Suprapubic skin (tissue), 4 donors: ENCODE measurements at regions not wholly inside any gene's neighbourhood (a gene's known extent, or its start where the extent isn't known, plus 50 kb on each side); places are given as distances from the start of the nearest gene placed in this dataset.
A peak's percentile ranks its signal among the peaks of the same experiment; 100 is the strongest.

Experiments
- DNase-seq, 2 donors: peaks; one replicate each; pipeline ENCODE4 v3.0.0-alpha.2; 2019; ENCODE audit warnings: low spot score in 2 of 2
- H3K27ac ChIP-seq: fragments of 200-600 bp; sonication (generic); one replicate; pipeline ENCODE4 v1.5.1; 2019
- H3K27me3 ChIP-seq: fragments of 200-600 bp; sonication (generic); one replicate; pipeline ENCODE4 v1.5.1; 2019
- H3K36me3 ChIP-seq: fragments of 200-600 bp; sonication (generic); one replicate; pipeline ENCODE4 v1.5.1; 2019
- H3K4me1 ChIP-seq: fragments of 200-600 bp; sonication (generic); one replicate; pipeline ENCODE4 v1.5.1; 2019
- H3K4me3 ChIP-seq: fragments of 200-600 bp; sonication (generic); one replicate; pipeline ENCODE4 v1.5.1; 2019; ENCODE audit warnings: mild to moderate bottlenecking
- H3K9me3 ChIP-seq: fragments of 200-600 bp; sonication (generic); one replicate; pipeline ENCODE4 v1.5.1; 2019
- CTCF ChIP-seq, 2 donors: fragments of 200-600 bp in 1 of 2; fragments of 450-650 bp in 1 of 2; sonication (generic) in 1 of 2; IDR thresholded peaks; one replicate each; pipeline ENCODE4 v1.5.1; 2016 to 2019; ENCODE audit warnings: antibody characterized with exemption in 2 of 2, mild to moderate bottlenecking in 1 of 2, moderate library complexity in 1 of 2
- EP300 ChIP-seq: sonication (generic); formaldehyde crosslinking; IDR thresholded peaks from one replicate; pipeline ENCODE4 v1.6.1; 2017; ENCODE audit warnings: antibody characterized with exemption
- POLR2A ChIP-seq, 2 donors: fragments of 450-650 bp; IDR thresholded peaks; one replicate each; pipeline ENCODE4 v1.6.1; 2017; ENCODE audit warnings: antibody characterized with exemption in 2 of 2, mild to moderate bottlenecking in 2 of 2, moderate library complexity in 2 of 2
- POLR2AphosphoS5 ChIP-seq, 3 donors: sonication (generic); formaldehyde crosslinking; IDR thresholded peaks; one replicate each; pipeline ENCODE4 v1.6.1; 2017; ENCODE audit warnings: antibody characterized with exemption in 3 of 3
- WGBS: methylation state at CpG from one replicate; pipeline ENCODE4 v1.1.5; 2018; 5-methylcytosine and 5-hydroxymethylcytosine counted together

- Histone ChIP-seq H3K36me3 (no peaks in the 10 kb centered on the region), H3K4me3 (no peak overlapping the region), H3K9me3 (no peaks in the 10 kb centered on the region), H3K27me3 (peaks cover 54% of the 10 kb centered on the region), H3K27ac (no peak overlapping the region), H3K4me1 (no peaks in the 10 kb centered on the region)
- 49% methylated on average over 7 of the region's 7 CpGs for WGBS
- DNase-seq, result no peak
- TF ChIP-seq POLR2A (IDR thresholded peaks at IDR 0.05), result no peak
- TF ChIP-seq POLR2AphosphoS5 (IDR thresholded peaks at IDR 0.05), result no peak
- no peak for TF ChIP-seq CTCF (IDR thresholded peaks at IDR 0.05)
- TF ChIP-seq EP300, result no peak
These were observed 93.9 kb upstream of the CSF3R start for GRCh38 chr1:36576551-36577110.

- peaks cover 56% of the 10 kb centered on the region for H3K27me3 ChIP-seq
- no peaks in the 10 kb centered on the region for H3K9me3 ChIP-seq
- no peaks in the 10 kb centered on the region for H3K4me1 ChIP-seq
- DNase-seq, result no peak
- H3K27ac ChIP-seq, result no peak overlapping the region
- TF ChIP-seq EP300 (no peak), CTCF (IDR thresholded peaks at IDR 0.05) (peak in 1 of 2 donors; percentile 83), POLR2AphosphoS5 (IDR thresholded peaks at IDR 0.05) (no peak)
- WGBS, result 0% methylated on average over 4 of the region's 7 CpGs
- no peak overlapping the region for H3K4me3 ChIP-seq
- no peaks in the 10 kb centered on the region for H3K36me3 ChIP-seq
These were observed 93.4 kb upstream of the CSF3R start for GRCh38 chr1:36576118-36576517.

- TF ChIP-seq EP300, result no peak
- peaks cover 61% of the 10 kb centered on the region for H3K27me3 ChIP-seq
- H3K4me1 ChIP-seq, result no peaks in the 10 kb centered on the region
- H3K36me3 ChIP-seq, result no peaks in the 10 kb centered on the region
- DNase-seq, result peak in 1 of 2 donors; percentile 34
- H3K9me3 ChIP-seq, result no peaks in the 10 kb centered on the region
- no peak overlapping the region for H3K4me3 ChIP-seq
- no peak overlapping the region for H3K27ac ChIP-seq
- WGBS, result 58% methylated on average over 3 of the region's 6 CpGs
These were observed 90.7 kb upstream of the CSF3R start for GRCh38 chr1:36573445-36573844.

- peaks cover 61% of the 10 kb centered on the region for H3K27me3 ChIP-seq
- no peak for TF ChIP-seq CTCF (IDR thresholded peaks at IDR 0.05)
- 22% methylated on average over 5 of the region's 11 CpGs for WGBS
These were observed 90.2 kb upstream of the CSF3R start for GRCh38 chr1:36572906-36573305.

GRCh38 chr1:36572142-36572715 lies 89.5 kb upstream of the CSF3R start:
- DNase-seq, result peak in 1 of 2 donors; percentile 17
- Histone ChIP-seq H3K27ac (no peak overlapping the region), H3K9me3 (no peaks in the 10 kb centered on the region), H3K4me1 (no peaks in the 10 kb centered on the region), H3K36me3 (no peaks in the 10 kb centered on the region), H3K27me3 (peaks cover 61% of the 10 kb centered on the region), H3K4me3 (no peak overlapping the region)
- TF ChIP-seq POLR2AphosphoS5 (IDR thresholded peaks at IDR 0.05) (no peak), EP300 (no peak), POLR2A (IDR thresholded peaks at IDR 0.05) (no peak), CTCF (IDR thresholded peaks at IDR 0.05) (no peak)
- WGBS, result 50% methylated on average over 15 of the region's 15 CpGs

More at GRCh38 chr1:36572906-36573305, 90.2 kb upstream of the CSF3R start:
- no peak for DNase-seq
- H3K27ac ChIP-seq, result no peak overlapping the region
- no peaks in the 10 kb centered on the region for H3K4me1 ChIP-seq
- no peaks in the 10 kb centered on the region for H3K36me3 ChIP-seq
- no peaks in the 10 kb centered on the region for H3K9me3 ChIP-seq
- no peak overlapping the region for H3K4me3 ChIP-seq

- Histone ChIP-seq H3K27me3 (peaks cover 52% of the 10 kb centered on the region), H3K27ac (no peak overlapping the region), H3K9me3 (no peaks in the 10 kb centered on the region), H3K4me1 (no peaks in the 10 kb centered on the region), H3K4me3 (no peak overlapping the region), H3K36me3 (no peaks in the 10 kb centered on the region)
- WGBS, result 73% methylated on average over 1 of the region's 1 CpG
- no peak for TF ChIP-seq EP300
- TF ChIP-seq CTCF (IDR thresholded peaks at IDR 0.05), result no peak
- TF ChIP-seq POLR2A (IDR thresholded peaks at IDR 0.05), result no peak
- TF ChIP-seq POLR2AphosphoS5 (IDR thresholded peaks at IDR 0.05), result no peak
- peak in 1 of 2 donors; percentile 32 for DNase-seq
These were observed 88.4 kb upstream of the CSF3R start for GRCh38 chr1:36571106-36571505.
